A204.1 (cell line): ENCODE measurements at regions not wholly inside any gene's neighbourhood (a gene's known extent, or its start where the extent isn't known, plus 50 kb on each side); places are given as distances from the start of the nearest gene placed in this dataset.
"Not testable (repeated sequence)": the region's sequence is repeated elsewhere in the genome, so short reads cannot be mapped to it uniquely, and the experiment has no call there.

Experiments used
- FAIRE-seq: peaks from 2 replicates; lab custom pipeline; 2012; peaks lifted over from hg19 to GRCh38; lab: Jason Lieb, UNC

DNA sequence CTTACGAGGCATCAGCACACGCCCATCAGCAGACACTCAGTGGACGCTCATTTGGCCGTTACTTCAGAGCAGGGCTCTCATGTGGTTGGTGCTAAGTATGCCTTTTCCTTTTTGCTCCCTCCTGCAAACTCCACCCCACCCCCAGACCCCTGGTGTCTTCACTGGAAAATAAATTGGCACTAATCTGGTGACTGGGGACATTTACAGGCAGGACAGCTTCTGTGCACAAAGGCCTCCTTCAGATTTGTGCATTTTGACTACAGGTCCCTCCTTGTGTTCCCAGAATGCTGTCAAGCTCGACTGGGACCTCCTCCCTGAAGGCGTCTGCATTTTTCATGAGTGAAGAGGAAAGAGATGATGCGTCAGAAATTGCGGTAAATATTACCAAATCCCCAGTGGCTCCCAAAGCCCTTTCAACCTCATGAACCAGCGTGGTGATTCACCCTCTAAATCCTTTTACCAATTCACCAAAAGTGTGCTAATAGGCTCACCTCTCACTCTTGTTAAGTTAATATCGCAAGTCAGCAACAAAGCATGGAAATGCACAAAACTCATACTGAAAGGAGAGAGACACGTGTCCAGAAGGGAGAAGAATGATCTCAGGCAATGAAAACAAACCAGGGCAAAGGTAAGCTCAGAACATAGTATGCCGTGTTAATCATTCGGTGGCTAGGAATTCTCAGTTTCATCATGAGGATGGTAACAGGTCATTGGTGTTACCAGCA, 119.0 kb downstream of the NKX6-1 start:
- FAIRE-seq: no peak

DNA sequence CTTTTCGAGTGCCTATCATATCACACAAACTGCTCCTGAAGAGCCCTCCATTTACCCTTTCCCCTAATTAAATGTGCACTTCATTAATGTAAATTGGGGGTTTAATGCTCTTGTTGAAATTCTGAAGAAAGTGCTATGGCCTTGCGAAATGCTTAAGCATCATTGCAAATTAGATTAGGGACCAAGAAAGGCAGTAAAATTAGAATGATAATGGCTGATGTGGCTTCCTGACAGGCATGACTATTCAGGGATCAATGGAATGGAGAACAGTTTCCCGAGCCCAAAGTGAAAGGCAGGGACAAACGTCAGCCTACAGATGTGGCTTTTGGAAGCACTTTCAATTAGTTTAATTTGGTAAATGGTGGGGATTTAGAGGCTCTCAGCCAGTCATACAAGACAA, 120.1 kb downstream of the NKX6-1 start:
- FAIRE-seq: no peak

DNA sequence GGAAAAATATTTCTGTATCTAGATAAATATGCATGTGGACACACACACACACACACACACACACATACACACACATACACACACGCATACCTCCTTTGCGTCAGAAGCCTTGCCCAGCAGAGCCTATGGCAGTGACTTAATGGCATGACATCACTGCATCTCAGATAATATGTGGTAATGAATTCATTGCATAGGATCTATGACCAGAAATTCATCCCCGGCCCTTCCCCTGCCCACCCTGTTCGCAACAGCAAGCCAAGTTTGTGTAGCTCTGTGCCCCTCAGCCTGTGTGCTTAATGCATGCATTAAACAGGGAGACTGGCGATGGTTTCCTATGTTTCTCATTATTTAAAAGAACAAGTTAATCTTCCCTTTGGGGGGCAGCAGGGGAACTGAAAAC, 120.7 kb downstream of the NKX6-1 start:
- FAIRE-seq: no peak

DNA sequence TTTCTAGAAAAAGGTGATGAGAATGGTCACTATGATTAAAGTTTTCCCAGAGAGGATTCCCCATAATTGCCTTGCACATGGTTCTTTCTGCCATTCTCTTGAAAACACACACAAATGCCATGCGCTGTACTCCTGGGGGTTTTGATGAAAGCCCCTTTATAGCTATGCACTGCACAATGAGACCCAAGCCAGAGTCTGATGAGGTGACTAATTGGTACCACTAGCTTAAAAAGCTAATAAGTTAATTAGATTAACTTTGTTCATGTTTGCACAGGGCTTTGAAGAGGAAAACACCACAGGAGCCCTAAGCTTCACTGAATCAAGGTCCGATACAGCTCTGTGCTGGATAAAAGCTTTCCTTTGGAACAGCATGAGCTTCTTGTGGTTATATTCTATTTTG, 132.2 kb downstream of the NKX6-1 start:
- FAIRE-seq: no peak

DNA sequence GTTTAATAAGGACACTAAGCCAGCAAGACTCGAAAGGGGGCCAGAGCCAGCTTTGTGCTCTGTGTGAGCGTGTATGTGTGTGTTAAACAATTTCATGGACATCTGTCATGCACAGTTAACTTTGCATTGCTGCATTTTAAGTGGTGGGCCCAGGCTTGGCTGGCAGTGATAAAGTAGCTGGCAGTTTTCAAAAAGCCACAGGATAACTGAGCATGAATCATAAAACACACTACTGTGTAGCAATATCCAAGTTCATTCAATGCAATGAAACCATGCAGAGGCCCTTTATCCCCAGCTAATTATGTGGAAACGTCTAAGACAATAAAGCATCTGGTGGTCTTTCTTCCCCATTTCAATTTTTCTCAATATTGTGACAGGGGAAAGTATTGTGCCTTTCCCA, 132.9 kb downstream of the NKX6-1 start:
- FAIRE-seq: no peak

DNA sequence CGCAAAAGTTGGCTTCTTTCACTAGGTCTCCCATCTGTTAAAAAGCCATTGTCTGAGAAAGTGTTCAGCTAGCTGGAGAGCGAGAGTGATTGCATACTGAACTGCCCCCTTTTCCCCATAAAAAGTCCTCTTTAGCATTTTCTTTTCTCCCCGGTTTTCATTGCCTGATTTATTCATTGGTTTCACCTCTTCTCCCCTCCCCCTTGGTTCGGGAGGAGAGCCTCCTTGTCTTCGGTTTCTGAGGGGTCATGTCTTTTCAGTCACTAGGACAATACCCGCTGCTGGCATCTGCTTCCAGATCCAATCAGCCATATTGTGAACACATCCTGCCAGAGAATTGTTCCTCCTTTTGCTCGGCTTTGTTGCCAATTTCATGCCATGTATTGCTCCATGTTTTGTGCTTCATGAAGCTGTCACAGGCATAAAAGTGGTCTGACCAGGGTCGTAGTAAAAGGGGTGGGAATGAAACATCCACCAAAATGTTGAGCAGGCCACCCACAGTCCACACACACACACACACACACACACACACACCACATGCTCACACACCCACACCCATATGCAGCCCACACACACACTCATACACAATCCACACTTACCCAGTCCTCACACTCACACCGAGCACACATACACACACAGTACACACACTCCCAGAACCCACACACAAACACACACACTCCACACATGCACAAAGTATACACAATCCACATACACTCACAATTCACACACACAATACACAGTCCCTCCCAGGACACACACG, 136.0 kb downstream of the NKX6-1 start:
- FAIRE-seq: no peak

DNA sequence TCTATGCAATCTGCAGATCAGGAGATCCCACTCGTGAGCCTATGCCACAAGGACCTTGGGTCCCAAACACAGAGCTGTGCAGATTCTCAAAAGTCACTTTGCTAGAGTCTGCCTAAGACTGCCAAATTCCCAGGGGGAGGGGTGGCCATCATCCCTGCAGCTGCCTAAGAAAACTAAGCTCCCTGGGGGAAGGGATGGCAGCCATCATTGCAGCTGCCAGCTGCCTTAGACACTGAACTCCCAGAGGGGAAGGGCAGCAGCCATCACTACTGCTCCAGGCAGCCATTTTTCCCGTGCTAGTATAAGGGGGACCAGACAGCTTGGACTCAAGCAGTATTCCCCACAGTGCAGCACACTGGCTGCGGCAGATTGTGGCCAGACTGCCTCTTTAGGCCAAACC, 156.9 kb downstream of the NKX6-1 start:
- no peak for FAIRE-seq

DNA sequence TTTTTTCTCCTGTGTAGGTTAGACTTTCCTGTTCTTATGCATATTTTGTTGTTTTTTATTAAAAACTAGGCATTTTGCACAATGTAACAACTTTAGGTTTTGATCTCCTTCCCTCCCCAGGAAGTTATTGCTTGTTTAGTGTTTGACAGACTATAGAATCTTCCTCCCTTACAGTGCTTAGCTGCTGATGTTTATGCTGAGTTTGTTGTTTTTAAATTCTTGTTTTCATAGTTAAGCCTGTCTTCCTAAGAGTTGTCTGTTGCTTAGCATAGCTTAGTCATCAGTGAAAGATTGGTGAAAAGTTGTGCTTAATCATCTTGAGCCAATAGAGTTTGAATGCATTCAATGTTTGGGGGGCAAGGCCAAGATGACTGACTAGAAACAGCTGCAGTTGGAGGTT, 157.5 kb downstream of the NKX6-1 start:
- FAIRE-seq: no peak

DNA sequence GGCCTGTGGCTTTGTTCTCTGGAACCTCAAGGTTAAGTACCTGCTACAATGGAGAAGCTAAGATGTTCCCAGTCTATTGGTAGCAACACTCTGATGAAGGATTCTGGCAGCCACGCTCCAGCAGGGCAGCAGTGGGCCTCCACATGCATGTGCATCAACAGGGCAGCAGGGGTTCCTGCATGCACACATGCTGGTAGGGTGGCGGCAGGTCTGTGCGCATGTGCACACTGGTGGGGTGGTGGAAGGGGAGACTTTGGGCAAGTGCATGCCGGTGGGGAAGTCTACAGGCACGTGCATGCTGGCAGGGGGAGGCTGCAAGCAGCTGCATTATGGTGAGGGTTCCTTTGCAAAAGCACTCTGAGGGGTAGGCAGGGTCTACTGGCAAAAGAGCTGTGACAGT, 160.7 kb downstream of the NKX6-1 start:
- no peak for FAIRE-seq

DNA sequence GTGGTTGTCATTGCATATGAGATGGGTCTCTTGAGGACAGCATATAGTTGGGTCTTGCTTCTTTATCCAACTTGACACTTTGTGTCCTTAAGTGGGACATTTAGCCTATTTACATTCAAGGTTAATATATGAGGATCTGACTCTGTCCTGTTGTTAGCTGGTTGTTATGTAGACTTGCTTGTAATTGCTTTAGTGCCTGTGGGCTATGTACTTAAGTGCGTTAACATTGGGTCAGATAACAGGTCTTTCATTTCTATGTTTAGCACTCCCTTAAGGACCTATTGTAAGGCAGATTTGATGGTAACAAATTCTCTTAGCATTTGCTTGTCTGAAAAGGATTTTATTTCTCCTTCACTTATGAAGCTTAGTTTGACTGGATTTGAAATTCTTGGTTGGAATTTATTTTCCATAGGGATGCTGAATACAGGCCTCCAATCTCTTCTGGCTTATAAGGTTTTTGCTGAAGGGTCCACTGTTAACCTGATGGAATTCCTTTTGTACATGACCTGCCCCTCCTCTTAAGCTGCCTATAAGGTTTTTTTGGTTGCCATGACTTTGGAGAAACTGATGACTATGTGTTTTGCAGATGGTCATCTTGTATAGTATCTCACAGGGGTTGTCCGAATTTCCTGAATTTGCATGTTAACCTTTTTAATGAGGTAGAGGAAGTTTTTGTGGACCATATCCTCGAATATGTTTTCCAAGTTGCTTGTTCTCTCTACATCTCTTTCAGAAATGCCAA, 162.0 kb downstream of the NKX6-1 start:
- FAIRE-seq: no peak

DNA sequence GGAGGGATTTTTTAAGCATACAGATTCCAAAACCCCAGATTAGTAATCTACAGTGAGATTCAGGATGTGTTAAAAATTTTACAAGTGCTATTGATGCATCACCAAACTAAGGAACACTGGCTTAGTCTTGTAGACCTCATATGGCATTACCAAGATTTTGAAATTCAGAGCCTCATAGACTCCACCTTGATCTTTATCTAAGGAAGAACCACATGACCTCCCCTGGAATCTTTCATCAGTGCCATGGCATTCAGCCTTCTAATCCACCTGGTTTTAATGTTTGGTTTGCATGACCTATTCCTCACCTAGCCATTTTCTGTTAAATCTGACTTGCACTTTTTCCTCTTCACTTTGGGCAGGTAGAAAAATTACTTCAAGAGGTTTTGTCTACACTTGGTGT, 171.6 kb downstream of the NKX6-1 start:
- FAIRE-seq: no peak

DNA sequence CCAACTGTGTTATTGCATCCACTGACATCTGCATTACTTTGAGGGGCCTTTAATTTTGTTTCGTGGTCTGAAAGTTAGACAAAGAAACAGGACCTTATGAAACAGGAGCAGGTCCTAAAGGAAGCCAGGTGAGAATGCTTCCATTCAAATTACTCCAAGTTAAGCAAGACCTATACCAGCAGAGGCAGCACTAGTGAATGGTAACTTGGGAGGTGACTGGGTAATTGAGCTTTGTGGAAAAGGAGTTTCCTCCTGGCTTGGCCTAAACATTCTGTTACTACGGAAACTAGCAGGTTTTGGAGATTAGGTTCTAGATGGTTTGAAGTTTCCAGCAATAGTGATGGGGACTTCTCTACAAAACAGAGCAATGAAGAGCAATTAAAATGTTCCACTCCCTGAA, 173.5 kb downstream of the NKX6-1 start:
- no peak for FAIRE-seq

DNA sequence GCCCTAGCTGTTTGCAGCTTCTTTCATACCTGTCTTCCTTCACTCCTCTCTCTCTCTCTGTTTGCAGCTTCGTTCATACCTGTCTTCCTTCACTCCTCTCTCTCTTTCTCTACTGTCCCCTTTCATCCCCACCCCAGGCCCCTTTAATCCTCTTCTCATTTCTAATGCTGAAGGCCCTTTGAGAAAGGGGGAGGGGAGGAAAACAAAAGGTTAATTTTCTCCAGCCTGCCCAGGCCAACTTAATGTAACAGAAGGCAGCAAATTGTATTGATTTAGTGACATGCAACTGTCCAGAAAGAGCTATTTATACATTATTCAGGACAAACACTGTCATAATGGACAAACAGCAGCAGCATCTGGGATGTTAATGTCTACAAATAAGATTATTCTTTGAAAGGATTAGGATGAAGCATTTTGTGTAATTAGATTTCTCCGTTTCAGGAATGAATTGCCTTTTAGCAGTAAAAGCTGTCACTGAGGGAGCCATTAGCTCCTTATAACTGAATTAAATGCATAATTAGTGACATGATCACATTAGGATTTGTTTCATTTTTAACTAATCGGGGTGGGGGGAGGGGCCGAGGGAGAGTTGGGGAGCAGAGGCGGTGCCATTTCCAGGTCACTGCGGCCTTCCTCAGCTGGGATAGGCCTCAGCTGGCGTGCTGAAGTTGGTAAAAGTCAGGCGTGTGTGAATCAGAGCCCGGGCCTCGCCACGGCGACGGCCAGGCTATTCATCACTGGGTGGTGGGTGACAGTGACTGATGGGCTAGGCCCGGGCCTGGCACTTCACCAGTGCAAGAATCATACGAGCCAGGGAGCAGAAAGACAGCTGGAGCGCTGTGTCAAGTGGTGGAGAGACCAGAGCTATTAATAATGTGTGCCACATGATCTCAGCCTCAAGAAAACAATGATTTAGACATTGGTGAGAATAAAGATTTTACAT, 174.5 kb downstream of the NKX6-1 start:
- no peak for FAIRE-seq

DNA sequence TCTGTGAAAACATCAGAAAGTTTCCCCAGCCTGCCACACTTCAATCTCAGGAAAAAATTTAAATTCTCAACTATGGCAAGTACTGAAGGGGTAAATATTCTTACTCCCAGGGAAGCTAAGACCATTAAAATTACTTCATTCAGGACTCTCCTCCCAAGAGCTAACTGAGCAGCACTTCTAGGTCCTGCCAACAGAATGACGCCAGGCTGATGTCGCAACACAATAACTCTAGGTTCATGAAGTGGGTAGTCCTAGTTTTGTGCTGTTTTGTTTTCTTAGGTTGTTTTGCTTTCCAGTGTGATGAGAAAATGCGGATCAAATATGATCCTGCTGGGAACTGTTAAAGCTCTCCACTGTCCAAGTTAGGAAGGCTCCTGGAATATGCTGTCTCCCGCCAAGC, 180.0 kb downstream of the NKX6-1 start:
- FAIRE-seq: no peak

DNA sequence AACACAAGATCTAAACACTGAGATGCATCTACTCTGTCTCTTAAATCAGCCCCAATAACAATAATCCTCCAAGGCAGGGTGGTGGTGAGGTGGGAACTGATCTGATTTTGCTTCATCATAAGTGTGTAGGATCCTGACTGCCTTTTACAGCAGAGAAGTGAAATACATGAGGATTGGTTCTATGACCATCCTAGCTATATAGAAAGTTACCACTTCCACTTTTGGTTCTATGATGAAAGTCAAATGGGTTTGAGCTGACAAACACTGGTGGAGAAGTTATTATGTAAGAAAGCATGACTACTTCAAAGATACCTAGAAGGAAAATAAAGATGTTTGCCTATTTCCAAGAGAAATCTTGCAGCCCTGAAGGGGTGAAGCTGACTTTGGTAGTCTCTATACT, 181.6 kb downstream of the NKX6-1 start:
- FAIRE-seq: no peak

DNA sequence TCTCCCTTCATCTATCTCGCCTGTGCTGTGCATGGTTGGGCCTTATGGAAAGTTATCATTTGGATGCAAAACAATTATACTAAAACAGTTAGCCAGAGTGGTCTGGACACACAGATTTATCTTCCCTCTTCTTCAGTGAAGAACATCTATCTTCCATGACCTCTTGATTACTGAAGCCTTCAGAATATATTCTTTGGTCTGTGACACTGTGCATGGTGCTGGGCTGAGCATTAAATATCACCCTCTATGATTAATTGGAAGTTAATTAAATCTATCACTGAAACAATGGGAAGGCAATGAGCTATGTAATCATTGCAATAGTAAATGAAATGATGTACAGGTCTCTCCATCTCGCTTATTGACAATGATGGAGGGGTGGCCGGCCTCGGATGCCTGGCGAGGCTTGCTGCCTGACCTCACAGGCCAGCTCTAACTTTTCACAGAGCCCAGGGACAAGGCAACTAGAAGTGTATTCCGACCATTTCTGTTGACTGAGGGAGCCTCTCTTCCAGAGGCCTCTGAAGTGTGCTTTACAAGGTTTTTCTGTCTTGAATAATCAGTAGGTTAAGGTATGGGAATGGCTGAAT, 186.6 kb downstream of the NKX6-1 start:
- no peak for FAIRE-seq

DNA sequence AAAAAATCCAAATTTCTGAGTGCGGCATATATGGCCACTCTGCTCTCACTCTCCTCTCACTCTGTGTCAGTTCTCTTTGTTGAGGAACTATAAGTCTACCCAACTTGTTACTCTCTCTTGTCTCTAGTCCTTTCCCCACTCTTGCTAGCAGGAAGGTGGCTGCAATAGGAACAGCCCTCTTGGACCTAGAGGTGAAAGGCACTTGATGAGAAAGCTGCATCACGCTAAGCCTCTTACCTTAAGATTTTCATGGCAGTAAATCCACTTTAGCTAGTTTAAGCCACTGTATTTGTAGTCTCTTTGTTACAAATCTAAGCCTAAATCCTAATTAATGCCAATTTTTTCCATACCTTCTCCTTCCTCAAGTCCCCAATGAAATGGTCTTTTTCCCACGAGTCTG, 189.9 kb downstream of the NKX6-1 start:
- no peak for FAIRE-seq

DNA sequence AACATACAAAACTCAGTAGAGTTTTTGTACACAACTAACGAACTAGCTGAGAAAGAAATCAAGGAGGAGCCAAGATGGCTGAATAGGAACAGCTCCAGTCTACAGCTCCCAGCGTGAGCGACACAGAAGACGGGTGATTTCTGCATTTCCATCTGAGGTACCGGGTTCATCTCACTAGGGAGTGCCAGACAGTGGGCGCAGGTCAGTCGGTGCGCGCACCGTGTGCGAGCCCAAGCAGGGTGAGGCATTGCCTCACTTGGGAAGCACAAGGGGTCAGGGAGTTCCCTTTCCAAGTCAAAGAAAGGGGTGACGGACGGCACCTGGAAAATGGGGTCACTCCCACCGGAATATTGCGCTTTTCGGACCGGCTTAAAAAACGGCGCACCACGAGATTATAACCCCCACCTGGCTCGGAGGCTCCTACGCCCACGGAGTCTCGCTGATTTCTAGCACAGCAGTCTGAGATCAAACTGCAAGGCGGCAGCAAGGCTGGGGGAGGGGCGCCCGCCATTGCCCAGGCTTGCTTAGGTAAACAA, 200.3 kb downstream of the NKX6-1 start:
- not testable (repeated sequence) for FAIRE-seq

DNA sequence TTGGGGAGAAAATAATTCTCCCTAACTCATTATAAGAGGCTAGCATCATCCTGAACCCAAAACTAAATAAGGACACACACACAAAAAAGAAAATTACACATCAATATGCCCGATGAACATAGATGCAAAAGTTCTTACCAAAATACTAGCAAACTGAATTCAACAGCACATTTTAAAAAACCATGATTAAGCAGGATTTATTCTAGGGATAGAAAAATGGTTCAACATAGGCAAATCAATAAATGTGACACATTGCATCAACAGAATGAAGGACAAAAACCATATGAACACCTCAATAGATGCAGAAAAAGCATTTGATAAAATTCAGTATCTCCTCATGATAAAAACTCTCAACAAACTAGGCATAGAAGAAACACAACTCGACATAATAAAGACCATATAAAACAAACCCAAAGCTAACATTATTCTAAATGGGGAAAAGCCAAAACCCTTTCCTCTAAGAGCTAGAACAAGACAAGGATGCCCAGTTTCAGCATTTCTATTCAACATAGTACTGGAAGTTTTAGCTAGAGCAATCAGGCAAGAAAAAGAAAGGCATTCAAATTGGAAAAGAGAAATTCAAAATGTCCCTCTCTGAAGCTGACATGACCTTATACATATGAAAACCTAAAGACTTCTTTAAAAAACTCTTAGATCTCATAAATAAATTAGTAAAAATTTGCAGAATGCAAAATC, 200.9 kb downstream of the NKX6-1 start:
- no peak for FAIRE-seq

DNA sequence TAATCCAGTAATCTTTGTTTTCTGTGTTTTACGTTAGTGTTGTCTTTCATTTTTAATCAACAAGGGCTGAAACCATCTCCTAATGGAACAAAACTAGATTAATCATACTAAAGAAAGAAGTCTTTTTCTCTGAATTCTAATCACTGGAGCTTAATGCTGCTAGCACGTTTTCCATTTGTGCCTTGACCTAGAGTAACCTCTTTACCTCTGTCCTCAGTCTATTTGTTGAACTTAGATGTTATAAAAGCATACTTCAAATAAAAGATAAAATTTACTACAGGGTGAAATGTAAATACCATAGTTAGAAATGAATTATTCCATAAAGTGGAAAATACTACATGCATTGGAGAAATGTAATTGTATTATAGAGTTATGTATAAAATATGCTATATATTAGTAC, 207.1 kb downstream of the NKX6-1 start:
- FAIRE-seq: no peak

DNA sequence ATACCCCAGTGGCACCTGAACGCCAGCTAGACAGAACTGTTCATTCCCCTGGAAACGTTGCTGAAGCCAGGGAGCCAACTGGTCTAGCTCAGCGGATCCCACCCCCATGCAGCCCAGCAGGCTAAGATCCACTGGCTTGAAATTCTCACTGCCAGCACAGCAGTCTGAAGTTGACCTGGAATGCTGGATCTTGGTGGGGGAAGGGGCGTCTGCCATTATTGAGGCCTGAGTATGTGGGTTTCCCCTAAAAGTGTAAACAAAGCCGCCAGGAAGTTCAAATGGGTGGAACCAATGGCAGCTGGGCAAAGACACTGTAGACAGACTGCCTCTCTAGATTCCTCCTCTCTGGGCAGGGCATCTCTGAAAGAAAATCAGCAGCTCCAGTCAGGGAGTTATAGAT, 213.0 kb downstream of the NKX6-1 start:
- FAIRE-seq: no peak
